Fibroblast of mammary gland (primary cell): ENCODE measurements at regions not wholly inside any gene's neighbourhood (a gene's known extent, or its start where the extent isn't known, plus 50 kb on each side); places are given as distances from the start of the nearest gene placed in this dataset.

Source experiments
- DNase-seq: peaks from one replicate; pipeline ENCODE4 v3.0.0-alpha.2; 2010; ENCODE audit warnings: low read depth
- H3K4me3 ChIP-seq: 2 replicates; pipeline ENCODE4 v1.5.1; 2011; ENCODE audit warnings: low read depth, mild to moderate bottlenecking, low read length, moderate library complexity; ENCODE audit not compliant: control insufficient read depth
- TF ChIP-seq, protein P1 (sequence below): conservative IDR thresholded peaks from 2 replicates; pipeline ENCODE4 v1.5.1; 2011; ENCODE audit warnings: low read depth, low read length, inconsistent platforms; ENCODE audit not compliant: control insufficient read depth, insufficient read depth

DNA sequence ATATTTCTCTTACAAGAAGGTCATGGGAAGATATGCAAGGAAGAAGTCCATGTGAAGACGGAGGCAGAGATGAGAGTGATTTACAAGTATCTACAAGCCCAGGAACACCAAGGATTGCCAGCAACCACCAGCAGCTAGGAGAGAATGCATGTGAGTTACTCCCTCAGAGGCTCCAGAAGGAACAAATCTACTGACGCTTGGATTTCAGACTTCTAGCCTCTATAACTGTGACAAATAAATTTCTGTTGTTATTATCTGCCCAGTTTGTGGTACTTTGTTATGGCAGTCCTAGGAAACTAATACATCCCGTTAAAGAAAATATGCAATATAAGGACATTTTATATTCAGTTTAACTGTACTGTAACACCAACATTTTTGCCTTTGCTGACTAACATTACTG, 283.9 kb downstream of the BCHE start:
- H3K4me3 ChIP-seq = no peak overlapping the region
- TF ChIP-seq, protein P1, sequence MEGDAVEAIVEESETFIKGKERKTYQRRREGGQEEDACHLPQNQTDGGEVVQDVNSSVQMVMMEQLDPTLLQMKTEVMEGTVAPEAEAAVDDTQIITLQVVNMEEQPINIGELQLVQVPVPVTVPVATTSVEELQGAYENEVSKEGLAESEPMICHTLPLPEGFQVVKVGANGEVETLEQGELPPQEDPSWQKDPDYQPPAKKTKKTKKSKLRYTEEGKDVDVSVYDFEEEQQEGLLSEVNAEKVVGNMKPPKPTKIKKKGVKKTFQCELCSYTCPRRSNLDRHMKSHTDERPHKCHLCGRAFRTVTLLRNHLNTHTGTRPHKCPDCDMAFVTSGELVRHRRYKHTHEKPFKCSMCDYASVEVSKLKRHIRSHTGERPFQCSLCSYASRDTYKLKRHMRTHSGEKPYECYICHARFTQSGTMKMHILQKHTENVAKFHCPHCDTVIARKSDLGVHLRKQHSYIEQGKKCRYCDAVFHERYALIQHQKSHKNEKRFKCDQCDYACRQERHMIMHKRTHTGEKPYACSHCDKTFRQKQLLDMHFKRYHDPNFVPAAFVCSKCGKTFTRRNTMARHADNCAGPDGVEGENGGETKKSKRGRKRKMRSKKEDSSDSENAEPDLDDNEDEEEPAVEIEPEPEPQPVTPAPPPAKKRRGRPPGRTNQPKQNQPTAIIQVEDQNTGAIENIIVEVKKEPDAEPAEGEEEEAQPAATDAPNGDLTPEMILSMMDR = no peak
- DNase-seq = no peak

DNA sequence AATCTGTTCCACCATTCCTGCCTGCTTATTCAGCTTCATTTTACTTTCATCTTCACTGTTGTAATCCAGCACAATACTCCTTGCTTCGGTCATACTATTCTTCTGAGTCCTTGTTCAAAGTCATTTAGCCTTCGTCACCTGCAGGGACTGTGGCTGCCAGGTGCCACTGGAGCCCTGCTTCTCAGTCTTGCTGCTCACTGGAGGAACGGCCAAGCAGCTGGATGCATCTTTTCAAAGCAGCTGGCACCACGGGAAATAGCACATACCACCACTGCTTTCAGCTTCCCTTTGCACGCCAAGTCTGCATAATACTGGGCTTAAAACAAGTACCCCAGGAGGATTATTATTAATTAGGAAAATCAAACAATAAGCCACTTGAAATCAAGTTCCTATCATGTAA, 287.6 kb downstream of the BCHE start:
- TF ChIP-seq, protein P1 = no peak
- H3K4me3 ChIP-seq = no peak overlapping the region
- no peak for DNase-seq

DNA sequence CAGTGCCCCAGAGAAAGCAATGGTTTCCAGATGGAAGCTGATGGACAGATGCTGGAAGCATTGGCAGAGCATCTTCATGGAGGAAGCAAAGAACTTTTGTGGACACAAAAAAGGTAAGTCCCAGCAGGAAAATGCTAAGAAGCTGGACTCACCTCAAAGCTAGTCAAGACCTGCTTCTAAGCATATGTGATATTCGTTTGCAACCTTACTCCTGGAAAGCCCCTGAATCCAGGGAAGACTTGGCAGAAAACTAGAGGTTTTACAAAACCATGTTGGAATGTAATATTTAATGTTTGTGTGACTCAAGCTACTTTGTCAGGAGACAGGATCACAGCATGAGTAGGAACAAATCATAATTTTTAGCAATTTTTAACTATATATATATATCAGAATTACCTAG, 288.2 kb downstream of the BCHE start:
- no peak overlapping the region for H3K4me3 ChIP-seq
- DNase-seq = no peak
- TF ChIP-seq, protein P1 = no peak

DNA sequence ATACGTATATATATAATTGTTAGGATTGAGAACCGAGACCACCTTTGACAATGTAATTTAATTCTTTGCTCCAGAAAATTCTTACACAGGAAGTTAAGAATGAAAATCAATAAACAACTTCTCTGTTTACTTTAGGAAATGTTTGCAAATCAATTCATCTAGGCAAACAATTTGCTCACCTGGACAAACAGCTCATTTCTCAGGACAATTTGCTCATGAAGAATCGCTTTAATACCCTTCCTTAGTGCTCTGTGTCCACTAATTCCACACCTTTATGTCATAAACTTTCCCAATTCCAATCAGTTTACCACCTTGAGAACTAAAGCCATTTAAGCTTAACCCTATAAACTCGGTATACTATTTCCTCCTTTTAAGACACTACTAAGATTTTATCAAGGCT, 292.2 kb downstream of the BCHE start:
- no peak overlapping the region for H3K4me3 ChIP-seq
- no peak for DNase-seq
- TF ChIP-seq, protein P1 = no peak

DNA sequence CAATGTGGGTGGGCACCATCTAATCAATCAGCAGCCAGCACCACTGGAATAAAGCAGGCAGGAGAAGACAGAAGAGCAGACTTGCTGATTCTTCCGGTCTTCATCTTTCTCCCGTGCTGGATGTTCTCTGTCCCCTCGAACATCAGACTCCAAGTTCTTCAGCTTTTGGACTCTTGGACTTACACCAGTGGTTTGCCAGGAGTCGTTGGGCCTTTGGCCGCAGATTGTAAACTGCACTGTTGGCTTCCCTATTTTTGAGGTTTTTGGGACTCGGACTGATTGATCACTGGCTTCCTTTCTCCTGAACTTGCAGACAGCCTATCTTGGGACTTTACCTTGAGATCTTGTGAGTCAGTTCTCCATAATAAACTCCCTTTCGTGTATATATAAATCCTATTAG, 292.8 kb downstream of the BCHE start:
- TF ChIP-seq, protein P1 = no peak
- DNase-seq = no peak
- no peak overlapping the region for H3K4me3 ChIP-seq

DNA sequence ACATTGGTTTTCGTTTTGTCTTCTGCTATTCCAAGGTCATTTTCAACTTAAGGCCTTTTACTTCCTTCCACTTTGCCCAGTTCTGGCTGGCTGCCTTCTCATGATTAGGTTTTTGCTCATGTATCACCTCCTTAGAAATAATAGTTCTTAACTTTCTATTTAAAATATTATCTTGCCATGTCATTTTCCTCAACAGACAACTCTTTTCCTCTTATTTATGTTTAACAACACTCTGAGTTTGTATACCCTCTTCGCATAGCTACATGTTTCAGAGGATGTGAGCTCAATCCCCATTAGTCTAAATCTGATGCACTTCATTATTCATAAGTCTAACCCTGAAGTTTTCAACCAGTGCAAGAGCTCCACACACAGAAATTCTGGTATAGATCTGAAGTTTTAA, 299.1 kb downstream of the BCHE start:
- DNase-seq = no peak
- no peak overlapping the region for H3K4me3 ChIP-seq
- TF ChIP-seq, protein P1 = no peak

DNA sequence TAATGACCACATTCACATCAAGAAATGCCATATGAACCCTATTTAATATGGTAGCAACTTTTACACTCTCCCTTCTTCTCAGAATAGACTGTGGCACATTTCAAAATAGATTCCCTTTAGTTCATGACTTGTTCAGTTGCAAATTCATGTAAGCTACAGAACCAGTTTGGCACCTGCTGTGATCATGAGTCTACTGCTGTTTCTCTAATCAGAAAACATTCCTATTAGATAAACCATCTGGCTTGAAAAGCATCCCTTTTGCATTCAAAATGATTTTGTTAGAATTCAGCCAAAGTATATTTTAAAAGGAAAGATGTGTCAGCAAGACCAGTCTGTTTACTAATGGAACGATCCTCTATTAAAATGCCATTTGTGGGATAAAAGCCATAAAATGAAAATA, 304.4 kb downstream of the BCHE start:
- H3K4me3 ChIP-seq = no peak overlapping the region
- no peak for DNase-seq
- TF ChIP-seq, protein P1 = no peak
